GM13977 (cell line): ENCODE measurements at regions not wholly inside any gene's neighbourhood (a gene's known extent, or its start where the extent isn't known, plus 50 kb on each side); places are given as distances from the start of the nearest gene placed in this dataset.

ENCODE experiments used
- DNase-seq: peaks from one replicate; pipeline ENCODE4 v3.0.0; 2012; ENCODE audit warnings: low spot score
- in situ Hi-C: fragments of 300-500 bp; cut with MboI; formaldehyde crosslinking; loops from one replicate; pipeline ENCODE4 v1.12.0; 2022; ENCODE audit warnings: low sequenced_read_pairs, low pct_unique_long_range_greater_than_20kb, mixed read lengths, inconsistent platforms; ENCODE audit not compliant: unreplicated experiment
- TF ChIP-seq, protein P1 (sequence below): IDR thresholded peaks from 2 replicates; pipeline ENCODE4 v1.5.1; 2012; ENCODE audit warnings: mild to moderate bottlenecking, control low read depth; ENCODE audit not compliant: insufficient read depth; ENCODE audit errors: extremely low read depth, missing control alignments

GRCh38 chr9:81459591-81459990, 229.8 kb downstream of the TLE1 start:
- in situ Hi-C loops = no loop called here
- DNase-seq = no peak
- TF ChIP-seq, protein P1, sequence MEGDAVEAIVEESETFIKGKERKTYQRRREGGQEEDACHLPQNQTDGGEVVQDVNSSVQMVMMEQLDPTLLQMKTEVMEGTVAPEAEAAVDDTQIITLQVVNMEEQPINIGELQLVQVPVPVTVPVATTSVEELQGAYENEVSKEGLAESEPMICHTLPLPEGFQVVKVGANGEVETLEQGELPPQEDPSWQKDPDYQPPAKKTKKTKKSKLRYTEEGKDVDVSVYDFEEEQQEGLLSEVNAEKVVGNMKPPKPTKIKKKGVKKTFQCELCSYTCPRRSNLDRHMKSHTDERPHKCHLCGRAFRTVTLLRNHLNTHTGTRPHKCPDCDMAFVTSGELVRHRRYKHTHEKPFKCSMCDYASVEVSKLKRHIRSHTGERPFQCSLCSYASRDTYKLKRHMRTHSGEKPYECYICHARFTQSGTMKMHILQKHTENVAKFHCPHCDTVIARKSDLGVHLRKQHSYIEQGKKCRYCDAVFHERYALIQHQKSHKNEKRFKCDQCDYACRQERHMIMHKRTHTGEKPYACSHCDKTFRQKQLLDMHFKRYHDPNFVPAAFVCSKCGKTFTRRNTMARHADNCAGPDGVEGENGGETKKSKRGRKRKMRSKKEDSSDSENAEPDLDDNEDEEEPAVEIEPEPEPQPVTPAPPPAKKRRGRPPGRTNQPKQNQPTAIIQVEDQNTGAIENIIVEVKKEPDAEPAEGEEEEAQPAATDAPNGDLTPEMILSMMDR = no peak

DNA sequence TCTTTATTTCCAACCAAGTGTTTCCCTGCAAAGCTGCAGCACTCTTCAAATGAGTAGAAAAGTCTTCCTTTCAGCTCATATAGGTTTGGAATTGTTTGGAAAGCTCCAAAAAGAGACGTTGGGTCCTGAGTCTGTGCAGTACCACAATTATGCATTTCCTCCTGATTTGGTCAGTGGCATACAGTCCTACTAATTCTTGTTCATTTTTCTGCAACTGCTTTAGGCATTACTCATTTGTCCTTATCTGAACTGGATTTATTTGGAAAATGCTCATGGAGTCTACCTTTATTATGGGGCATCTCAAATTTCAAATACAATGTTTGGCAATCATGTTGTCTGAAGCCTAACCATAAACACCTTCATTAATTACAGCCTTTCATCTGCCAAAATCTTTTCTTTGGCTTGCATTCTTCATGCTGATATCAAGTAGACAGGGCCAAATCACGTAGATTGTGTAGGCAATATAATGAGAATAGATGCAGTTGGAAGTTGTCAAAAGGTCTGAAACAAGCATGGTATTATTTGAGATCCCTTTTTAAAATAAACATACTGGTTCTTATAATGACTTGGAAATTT, 232.8 kb downstream of the TLE1 start:
- no peak for DNase-seq
- TF ChIP-seq, protein P1 = no peak
- in situ Hi-C loops = no loop called here

DNA sequence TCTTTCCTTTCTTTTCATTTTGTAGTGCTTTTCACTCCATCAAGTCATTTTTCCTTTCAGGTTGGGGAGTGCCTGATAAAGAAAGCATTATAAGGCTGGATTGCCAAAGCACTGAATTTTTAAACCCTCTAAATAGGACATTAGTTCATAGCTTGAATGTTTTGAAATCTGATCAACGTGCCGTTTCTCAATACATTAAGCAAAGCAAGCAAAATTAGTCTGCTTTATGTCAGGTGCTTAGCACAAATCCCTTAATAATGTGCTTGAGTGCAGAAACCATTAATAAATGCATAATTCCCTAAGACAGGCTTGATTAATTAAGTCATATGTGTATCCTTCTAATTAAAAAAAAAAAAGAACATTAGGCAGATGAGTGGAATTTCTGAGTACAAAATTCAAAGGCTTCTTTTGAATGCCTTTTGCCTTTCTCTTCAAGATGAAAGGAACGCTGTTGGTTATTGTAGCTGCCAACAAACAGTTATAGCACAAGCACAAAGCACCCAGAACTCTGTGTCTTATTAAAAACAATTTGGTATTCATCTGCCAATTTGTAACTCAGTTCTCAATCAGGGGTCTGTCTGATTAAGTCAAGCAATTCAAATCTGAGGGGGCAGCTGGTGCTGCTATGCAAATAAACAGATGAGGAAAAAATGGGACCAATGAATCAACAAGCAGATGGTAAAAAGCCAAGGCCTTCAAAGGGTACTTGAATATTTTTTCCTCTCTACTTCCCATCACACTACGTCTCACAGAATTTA, 233.7 kb downstream of the TLE1 start:
- no peak for DNase-seq
- TF ChIP-seq, protein P1 = no peak
- in situ Hi-C loops = no loop called here

- in situ Hi-C loops = no loop called here
- no peak for DNase-seq
- TF ChIP-seq, protein P1 = no peak
Observed at GRCh38 chr9:81445331-81445921, 243.9 kb downstream of the TLE1 start.

DNA sequence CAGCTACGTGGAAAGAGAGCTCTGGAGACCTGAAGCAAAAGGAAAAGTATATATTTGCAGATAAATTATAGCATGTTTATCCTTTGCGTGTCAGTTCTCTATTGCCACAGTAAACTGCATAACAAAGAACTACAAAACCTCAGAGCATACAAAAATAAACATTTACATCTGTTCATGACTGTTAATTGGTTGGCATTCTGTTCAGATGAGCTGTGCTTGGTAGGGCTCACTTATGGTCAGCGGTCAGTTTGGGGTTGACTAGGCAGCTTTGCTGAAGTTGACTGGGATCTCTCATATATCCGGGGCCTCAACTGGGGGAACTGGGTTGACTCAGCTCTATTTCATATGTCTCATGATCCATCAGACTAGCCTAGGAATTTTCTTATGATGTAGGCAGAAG, 257.7 kb downstream of the TLE1 start:
- in situ Hi-C loops = no loop called here
- TF ChIP-seq, protein P1 = no peak
- DNase-seq = no peak

DNA sequence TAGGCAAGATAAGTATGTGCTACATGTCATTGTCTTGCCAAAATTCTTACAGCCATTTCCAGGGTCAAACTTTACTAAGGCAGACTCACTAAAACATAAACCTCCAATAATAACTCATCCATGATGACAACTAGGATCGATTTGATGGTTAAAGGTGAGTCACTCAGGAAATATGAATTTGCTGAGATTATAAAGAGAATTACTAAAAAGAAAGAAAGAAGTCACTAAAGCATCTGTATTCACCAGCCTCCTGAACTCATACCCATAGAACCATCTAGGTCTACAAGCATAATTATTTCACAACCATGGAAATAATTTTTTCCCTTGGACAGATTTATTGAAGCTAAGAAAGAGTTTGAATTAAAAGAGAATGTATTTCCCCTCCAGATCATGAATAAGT, 258.6 kb downstream of the TLE1 start:
- no peak for DNase-seq
- in situ Hi-C loops = no loop called here
- TF ChIP-seq, protein P1 = no peak
